GM23338 (cell line): ENCODE measurements at regions not wholly inside any gene's neighbourhood (a gene's known extent, or its start where the extent isn't known, plus 50 kb on each side); places are given as distances from the start of the nearest gene placed in this dataset.

Experiments used
- CREB1 ChIP-seq: fragments of 250-450 bp; sonication (Bioruptor Pico); IDR thresholded peaks from 2 replicates; pipeline ENCODE4 v1.5.0; 2020; ENCODE audit warnings: low read depth, mild to moderate bottlenecking, moderate library complexity
- EZH2 ChIP-seq: fragments of 200-600 bp; sonication (generic); IDR thresholded peaks from one replicate; pipeline ENCODE4 v1.8.0; 2017; ENCODE audit warnings: antibody characterized with exemption, mild to moderate bottlenecking, low read depth; ENCODE audit not compliant: unreplicated experiment
- EZH2phosphoT487 ChIP-seq: fragments of 200-600 bp; sonication (generic); IDR thresholded peaks from one replicate; pipeline ENCODE4 v1.8.1; 2018; ENCODE audit warnings: antibody characterized with exemption; ENCODE audit not compliant: unreplicated experiment
- JUNB ChIP-seq: IDR thresholded peaks from one replicate; pipeline ENCODE4 v1.6.1; 2016; ENCODE audit warnings: antibody characterized with exemption; ENCODE audit not compliant: unreplicated experiment
- NANOG ChIP-seq: IDR thresholded peaks from 2 replicates; pipeline ENCODE4 v1.6.1; 2016; ENCODE audit warnings: antibody characterized with exemption, borderline replicate concordance
- POLR2AphosphoS5 ChIP-seq: IDR thresholded peaks from 2 replicates; pipeline ENCODE4 v1.6.1; 2016; ENCODE audit warnings: antibody characterized with exemption, low read depth
- STAT1 ChIP-seq: IDR thresholded peaks from one replicate; pipeline ENCODE4 v1.6.1; 2016; ENCODE audit warnings: antibody characterized with exemption; ENCODE audit not compliant: unreplicated experiment
- ZNF114 ChIP-seq: fragments of 250-450 bp; sonication (Bioruptor Pico); IDR thresholded peaks from 2 replicates; pipeline ENCODE4 v1.5.0; 2020; ENCODE audit warnings: mild to moderate bottlenecking, moderate library complexity
- ZNF331 ChIP-seq: fragments of 250-450 bp; sonication (Bioruptor Pico); IDR thresholded peaks from 2 replicates; pipeline ENCODE4 v1.5.0; 2020; ENCODE audit warnings: low read depth, mild to moderate bottlenecking, moderate library complexity
- TF ChIP-seq, protein P1 (sequence below), 2 experiments: fragments of 200-600 bp in 1 of 2; sonication (generic) in 1 of 2; conservative IDR thresholded peaks; 2 replicates each; pipeline versions ENCODE4 v1.5.1 to v1.6.1; 2016 to 2017; ENCODE audit warnings: antibody characterized with exemption in 2 of 2, low read depth in 2 of 2, mild to moderate bottlenecking in 2 of 2, moderate library complexity in 1 of 2
- TF ChIP-seq, protein P2 (sequence below): IDR thresholded peaks from one replicate; pipeline ENCODE4 v1.6.1; 2018; ENCODE audit warnings: antibody characterized with exemption; ENCODE audit not compliant: unreplicated experiment
- TF ChIP-seq, protein P3 (sequence below): IDR thresholded peaks from 2 replicates; pipeline ENCODE4 v1.6.1; 2016; ENCODE audit warnings: antibody characterized with exemption
- TF ChIP-seq, protein P4 (sequence below): fragments of 250-450 bp; sonication (Bioruptor Pico); IDR thresholded peaks from 2 replicates; pipeline ENCODE4 v1.5.0; 2020; ENCODE audit warnings: mild to moderate bottlenecking, moderate library complexity

DNA sequence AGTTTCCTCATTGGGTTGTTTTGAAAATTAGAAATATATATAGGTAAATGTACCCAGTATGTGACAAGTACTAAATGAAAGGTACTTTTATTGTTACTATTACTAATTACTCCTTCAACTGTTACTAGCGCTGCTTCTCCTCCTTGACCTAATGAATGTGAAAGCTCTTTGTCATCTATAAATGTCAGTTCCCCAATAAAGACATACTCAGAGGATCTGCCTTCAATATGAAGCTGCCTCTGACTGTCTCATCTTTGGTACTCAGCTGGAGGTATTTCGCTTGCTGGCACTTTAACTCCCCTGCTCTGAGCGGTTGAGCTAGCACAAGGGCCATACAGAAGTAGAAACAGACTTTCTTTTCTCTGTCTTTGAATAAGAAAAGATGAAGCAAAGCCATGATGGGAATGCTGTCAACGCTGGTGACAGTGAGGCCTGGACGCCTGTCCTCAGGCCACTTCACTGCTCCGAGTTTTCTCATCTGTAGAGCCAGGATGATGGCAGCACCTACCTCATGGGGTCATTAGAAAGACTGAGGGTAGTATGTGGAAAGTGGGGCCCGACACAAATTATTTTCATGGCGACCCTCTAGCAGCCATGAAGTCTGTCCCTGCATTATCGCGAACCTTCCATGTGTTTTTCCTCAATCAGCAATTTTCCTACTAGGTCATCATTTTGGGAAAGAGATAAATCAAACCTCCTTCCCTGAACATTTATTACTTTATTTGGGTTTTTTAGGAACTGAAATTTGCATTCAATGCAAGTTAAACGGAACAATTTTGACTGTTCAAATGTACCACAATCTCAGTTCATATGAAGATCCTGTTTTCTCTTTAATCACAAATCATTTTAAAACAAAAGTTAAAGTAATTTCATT lies 55.9 kb upstream of the SNX9 start:
- TF ChIP-seq, protein P1, sequence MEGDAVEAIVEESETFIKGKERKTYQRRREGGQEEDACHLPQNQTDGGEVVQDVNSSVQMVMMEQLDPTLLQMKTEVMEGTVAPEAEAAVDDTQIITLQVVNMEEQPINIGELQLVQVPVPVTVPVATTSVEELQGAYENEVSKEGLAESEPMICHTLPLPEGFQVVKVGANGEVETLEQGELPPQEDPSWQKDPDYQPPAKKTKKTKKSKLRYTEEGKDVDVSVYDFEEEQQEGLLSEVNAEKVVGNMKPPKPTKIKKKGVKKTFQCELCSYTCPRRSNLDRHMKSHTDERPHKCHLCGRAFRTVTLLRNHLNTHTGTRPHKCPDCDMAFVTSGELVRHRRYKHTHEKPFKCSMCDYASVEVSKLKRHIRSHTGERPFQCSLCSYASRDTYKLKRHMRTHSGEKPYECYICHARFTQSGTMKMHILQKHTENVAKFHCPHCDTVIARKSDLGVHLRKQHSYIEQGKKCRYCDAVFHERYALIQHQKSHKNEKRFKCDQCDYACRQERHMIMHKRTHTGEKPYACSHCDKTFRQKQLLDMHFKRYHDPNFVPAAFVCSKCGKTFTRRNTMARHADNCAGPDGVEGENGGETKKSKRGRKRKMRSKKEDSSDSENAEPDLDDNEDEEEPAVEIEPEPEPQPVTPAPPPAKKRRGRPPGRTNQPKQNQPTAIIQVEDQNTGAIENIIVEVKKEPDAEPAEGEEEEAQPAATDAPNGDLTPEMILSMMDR (conservative IDR thresholded peaks at IDR 0.05; ENCODE audit: low read depth in 2 of 2), result no peak
- TF ChIP-seq POLR2AphosphoS5 (no peak), EZH2 (no peak), EZH2phosphoT487 (no peak), STAT1 (no peak), CREB1 (CRISPR knock-in tag) (no peak), NANOG (no peak), JUNB (no peak), ZNF331 (CRISPR knock-in tag) (no peak), ZNF114 (CRISPR knock-in tag) (no peak)
- TF ChIP-seq, protein P2, sequence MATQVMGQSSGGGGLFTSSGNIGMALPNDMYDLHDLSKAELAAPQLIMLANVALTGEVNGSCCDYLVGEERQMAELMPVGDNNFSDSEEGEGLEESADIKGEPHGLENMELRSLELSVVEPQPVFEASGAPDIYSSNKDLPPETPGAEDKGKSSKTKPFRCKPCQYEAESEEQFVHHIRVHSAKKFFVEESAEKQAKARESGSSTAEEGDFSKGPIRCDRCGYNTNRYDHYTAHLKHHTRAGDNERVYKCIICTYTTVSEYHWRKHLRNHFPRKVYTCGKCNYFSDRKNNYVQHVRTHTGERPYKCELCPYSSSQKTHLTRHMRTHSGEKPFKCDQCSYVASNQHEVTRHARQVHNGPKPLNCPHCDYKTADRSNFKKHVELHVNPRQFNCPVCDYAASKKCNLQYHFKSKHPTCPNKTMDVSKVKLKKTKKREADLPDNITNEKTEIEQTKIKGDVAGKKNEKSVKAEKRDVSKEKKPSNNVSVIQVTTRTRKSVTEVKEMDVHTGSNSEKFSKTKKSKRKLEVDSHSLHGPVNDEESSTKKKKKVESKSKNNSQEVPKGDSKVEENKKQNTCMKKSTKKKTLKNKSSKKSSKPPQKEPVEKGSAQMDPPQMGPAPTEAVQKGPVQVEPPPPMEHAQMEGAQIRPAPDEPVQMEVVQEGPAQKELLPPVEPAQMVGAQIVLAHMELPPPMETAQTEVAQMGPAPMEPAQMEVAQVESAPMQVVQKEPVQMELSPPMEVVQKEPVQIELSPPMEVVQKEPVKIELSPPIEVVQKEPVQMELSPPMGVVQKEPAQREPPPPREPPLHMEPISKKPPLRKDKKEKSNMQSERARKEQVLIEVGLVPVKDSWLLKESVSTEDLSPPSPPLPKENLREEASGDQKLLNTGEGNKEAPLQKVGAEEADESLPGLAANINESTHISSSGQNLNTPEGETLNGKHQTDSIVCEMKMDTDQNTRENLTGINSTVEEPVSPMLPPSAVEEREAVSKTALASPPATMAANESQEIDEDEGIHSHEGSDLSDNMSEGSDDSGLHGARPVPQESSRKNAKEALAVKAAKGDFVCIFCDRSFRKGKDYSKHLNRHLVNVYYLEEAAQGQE, result no peak
- TF ChIP-seq, protein P3, sequence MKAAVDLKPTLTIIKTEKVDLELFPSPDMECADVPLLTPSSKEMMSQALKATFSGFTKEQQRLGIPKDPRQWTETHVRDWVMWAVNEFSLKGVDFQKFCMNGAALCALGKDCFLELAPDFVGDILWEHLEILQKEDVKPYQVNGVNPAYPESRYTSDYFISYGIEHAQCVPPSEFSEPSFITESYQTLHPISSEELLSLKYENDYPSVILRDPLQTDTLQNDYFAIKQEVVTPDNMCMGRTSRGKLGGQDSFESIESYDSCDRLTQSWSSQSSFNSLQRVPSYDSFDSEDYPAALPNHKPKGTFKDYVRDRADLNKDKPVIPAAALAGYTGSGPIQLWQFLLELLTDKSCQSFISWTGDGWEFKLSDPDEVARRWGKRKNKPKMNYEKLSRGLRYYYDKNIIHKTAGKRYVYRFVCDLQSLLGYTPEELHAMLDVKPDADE, result no peak
- TF ChIP-seq, protein P4, sequence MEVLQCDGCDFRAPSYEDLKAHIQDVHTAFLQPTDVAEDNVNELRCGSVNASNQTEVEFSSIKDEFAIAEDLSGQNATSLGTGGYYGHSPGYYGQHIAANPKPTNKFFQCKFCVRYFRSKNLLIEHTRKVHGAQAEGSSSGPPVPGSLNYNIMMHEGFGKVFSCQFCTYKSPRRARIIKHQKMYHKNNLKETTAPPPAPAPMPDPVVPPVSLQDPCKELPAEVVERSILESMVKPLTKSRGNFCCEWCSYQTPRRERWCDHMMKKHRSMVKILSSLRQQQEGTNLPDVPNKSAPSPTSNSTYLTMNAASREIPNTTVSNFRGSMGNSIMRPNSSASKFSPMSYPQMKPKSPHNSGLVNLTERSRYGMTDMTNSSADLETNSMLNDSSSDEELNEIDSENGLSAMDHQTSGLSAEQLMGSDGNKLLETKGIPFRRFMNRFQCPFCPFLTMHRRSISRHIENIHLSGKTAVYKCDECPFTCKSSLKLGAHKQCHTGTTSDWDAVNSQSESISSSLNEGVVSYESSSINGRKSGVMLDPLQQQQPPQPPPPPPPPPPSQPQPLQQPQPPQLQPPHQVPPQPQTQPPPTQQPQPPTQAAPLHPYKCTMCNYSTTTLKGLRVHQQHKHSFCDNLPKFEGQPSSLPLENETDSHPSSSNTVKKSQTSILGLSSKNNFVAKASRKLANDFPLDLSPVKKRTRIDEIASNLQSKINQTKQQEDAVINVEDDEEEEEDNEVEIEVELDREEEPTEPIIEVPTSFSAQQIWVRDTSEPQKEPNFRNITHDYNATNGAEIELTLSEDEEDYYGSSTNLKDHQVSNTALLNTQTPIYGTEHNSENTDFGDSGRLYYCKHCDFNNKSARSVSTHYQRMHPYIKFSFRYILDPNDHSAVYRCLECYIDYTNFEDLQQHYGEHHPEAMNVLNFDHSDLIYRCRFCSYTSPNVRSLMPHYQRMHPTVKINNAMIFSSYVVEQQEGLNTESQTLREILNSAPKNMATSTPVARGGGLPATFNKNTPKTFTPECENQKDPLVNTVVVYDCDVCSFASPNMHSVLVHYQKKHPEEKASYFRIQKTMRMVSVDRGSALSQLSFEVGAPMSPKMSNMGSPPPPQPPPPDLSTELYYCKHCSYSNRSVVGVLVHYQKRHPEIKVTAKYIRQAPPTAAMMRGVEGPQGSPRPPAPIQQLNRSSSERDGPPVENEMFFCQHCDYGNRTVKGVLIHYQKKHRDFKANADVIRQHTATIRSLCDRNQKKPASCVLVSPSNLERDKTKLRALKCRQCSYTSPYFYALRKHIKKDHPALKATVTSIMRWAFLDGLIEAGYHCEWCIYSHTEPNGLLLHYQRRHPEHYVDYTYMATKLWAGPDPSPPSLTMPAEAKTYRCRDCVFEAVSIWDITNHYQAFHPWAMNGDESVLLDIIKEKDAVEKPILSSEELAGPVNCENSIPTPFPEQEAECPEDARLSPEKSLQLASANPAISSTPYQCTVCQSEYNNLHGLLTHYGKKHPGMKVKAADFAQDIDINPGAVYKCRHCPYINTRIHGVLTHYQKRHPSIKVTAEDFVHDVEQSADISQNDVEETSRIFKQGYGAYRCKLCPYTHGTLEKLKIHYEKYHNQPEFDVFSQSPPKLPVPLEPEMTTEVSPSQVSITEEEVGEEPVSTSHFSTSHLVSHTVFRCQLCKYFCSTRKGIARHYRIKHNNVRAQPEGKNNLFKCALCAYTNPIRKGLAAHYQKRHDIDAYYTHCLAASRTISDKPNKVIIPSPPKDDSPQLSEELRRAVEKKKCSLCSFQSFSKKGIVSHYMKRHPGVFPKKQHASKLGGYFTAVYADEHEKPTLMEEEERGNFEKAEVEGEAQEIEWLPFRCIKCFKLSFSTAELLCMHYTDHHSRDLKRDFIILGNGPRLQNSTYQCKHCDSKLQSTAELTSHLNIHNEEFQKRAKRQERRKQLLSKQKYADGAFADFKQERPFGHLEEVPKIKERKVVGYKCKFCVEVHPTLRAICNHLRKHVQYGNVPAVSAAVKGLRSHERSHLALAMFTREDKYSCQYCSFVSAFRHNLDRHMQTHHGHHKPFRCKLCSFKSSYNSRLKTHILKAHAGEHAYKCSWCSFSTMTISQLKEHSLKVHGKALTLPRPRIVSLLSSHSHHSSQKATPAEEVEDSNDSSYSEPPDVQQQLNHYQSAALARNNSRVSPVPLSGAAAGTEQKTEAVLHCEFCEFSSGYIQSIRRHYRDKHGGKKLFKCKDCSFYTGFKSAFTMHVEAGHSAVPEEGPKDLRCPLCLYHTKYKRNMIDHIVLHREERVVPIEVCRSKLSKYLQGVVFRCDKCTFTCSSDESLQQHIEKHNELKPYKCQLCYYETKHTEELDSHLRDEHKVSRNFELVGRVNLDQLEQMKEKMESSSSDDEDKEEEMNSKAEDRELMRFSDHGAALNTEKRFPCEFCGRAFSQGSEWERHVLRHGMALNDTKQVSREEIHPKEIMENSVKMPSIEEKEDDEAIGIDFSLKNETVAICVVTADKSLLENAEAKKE, result no peak
